ENCODE measurements at regions not wholly inside any gene's neighbourhood (a gene's known extent, or its start where the extent isn't known, plus 50 kb on each side); places are given as distances from the start of the nearest gene placed in this dataset.

DNA sequence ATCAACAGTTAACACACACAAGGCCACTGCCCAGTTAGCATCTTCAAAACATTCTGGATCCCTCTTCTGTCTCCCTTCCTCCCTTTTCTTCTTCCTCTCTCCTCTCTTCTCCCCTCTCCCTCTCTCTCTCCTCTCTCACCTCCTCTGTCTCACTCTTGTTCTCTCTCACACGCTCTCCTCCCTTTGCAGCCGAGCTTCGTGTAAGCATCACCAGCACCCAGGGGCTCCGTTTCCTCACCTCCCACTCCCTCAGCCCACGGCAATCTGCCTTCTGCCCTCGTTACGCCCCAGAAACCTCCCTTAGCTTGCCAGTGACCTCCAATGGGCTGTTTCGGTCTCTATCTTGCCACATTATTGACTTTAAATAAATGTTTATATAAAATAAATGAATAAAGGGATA, 147.4 kb downstream of the TEX36 start:
- 58 to 73% (median 67%) methylated on average over 8 of the region's 8 CpGs for WGBS, 3 donors
- H3K27me3 ChIP-seq: no peaks in the 10 kb centered on the region
- H3K36me3 ChIP-seq: no peaks in the 10 kb centered on the region
- DNase-seq: no peak
- peaks cover 2% of the 10 kb centered on the region for H3K4me1 ChIP-seq (ENCODE audit: insufficient read depth)
- no peaks in the 10 kb centered on the region for H3K9me3 ChIP-seq
- intact Hi-C loops (cut with DNase I): no loop called here
- H3K4me3 ChIP-seq: no peak overlapping the region
- no peak overlapping the region for H3K27ac ChIP-seq
- TF ChIP-seq POLR2A (IDR thresholded peaks at IDR 0.05): no peak
- TF ChIP-seq CTCF (IDR thresholded peaks at IDR 0.05): no peak
- no peak for TF ChIP-seq EP300 (IDR thresholded peaks at IDR 0.05)

DNA sequence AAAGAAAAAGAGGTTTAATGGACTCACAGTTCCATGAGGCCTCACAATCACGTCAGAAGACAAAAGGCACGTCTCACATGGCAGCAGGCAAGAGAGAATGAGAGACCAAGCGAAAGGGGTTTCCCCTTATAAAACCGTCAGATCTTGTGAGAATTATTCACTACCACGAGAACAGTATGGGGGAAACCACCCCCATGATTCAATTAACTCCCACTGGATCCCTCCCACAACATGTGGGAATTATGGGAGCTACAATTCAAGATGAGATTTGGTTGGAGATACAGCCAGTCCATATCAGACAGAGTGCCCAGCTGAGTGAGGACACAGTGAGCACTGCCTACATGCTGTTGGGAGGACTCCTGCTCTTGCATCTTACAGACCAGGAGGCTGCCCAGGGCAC, 148.4 kb downstream of the TEX36 start:
- 62 to 68% (median 66%) methylated on average over 5 of the region's 5 CpGs for whole genome bisulfite sequencing, 3 donors
- no peak for DNase-seq
- Histone ChIP-seq H3K4me3 (no peak overlapping the region), H3K36me3 (no peaks in the 10 kb centered on the region), H3K4me1 (ENCODE audit: insufficient read depth) (peaks cover 2% of the 10 kb centered on the region), H3K9me3 (no peaks in the 10 kb centered on the region), H3K27ac (no peak overlapping the region), H3K27me3 (no peaks in the 10 kb centered on the region)
- TF ChIP-seq EP300 (IDR thresholded peaks at IDR 0.05): no peak
- TF ChIP-seq POLR2A (IDR thresholded peaks at IDR 0.05): no peak
- TF ChIP-seq CTCF (IDR thresholded peaks at IDR 0.05): no peak
- intact Hi-C loops (cut with DNase I): no loop called here

- Histone ChIP-seq H3K4me1 (ENCODE audit: insufficient read depth) (peaks cover 2% of the 10 kb centered on the region), H3K4me3 (no peak overlapping the region), H3K27me3 (no peaks in the 10 kb centered on the region), H3K9me3 (no peaks in the 10 kb centered on the region), H3K27ac (no peak overlapping the region), H3K36me3 (no peaks in the 10 kb centered on the region)
- DNase-seq: no peak
- 27 to 42% (median 31%) methylated on average over 8 of the region's 8 CpGs for WGBS, 3 donors
- intact Hi-C loops (cut with DNase I): no loop called here
- no peak for TF ChIP-seq CTCF (IDR thresholded peaks at IDR 0.05)
- no peak for TF ChIP-seq EP300 (IDR thresholded peaks at IDR 0.05)
Observed at GRCh38 chr10:125533866-125534265, 149.1 kb downstream of the TEX36 start.

GRCh38 chr10:125531465-125531864, 151.5 kb downstream of the TEX36 start:
- peaks cover 2% of the 10 kb centered on the region for H3K4me1 ChIP-seq (ENCODE audit: insufficient read depth)
- H3K27me3 ChIP-seq: no peaks in the 10 kb centered on the region
- H3K4me3 ChIP-seq: no peak overlapping the region
- intact Hi-C loops (cut with DNase I): no loop called here
- no peak for DNase-seq
- TF ChIP-seq CTCF (IDR thresholded peaks at IDR 0.05) (no peak), EP300 (IDR thresholded peaks at IDR 0.05) (no peak), POLR2A (IDR thresholded peaks at IDR 0.05) (no peak)
- 44 to 57% (median 48%) methylated on average over 12 of the region's 12 CpGs for WGBS, 3 donors
- H3K27ac ChIP-seq: no peak overlapping the region
- H3K36me3 ChIP-seq: no peaks in the 10 kb centered on the region
- no peaks in the 10 kb centered on the region for H3K9me3 ChIP-seq

- no peak for DNase-seq
- intact Hi-C loops (cut with DNase I): no loop called here
- H3K27me3 ChIP-seq: no peaks in the 10 kb centered on the region
- no peak overlapping the region for H3K27ac ChIP-seq
- TF ChIP-seq EP300 (IDR thresholded peaks at IDR 0.05) (no peak), CTCF (IDR thresholded peaks at IDR 0.05) (no peak), POLR2A (IDR thresholded peaks at IDR 0.05) (no peak)
- no peak overlapping the region for H3K4me3 ChIP-seq
- no peaks in the 10 kb centered on the region for H3K9me3 ChIP-seq
- peaks cover 2% of the 10 kb centered on the region for H3K4me1 ChIP-seq (ENCODE audit: insufficient read depth)
- 79 to 89% (median 80%) methylated on average over 10 of the region's 10 CpGs for WGBS, 3 donors
- no peaks in the 10 kb centered on the region for H3K36me3 ChIP-seq
Observed at GRCh38 chr10:125523347-125523746, 159.6 kb downstream of the TEX36 start.

All from ovary (tissue), 7 donors.